GM21723 (cell line): ENCODE measurements at regions not wholly inside any gene's neighbourhood (a gene's known extent, or its start where the extent isn't known, plus 50 kb on each side); places are given as distances from the start of the nearest gene placed in this dataset.
"Not testable (repeated sequence)": the region's sequence is repeated elsewhere in the genome, so short reads cannot be mapped to it uniquely, and the experiment has no call there.

ENCODE experiments used
- ATAC-seq: cut with Tn5 transposase; IDR thresholded peaks from one replicate; pipeline ENCODE4 v1.9.1; 2021; ENCODE audit warnings: mild to moderate bottlenecking, moderate library complexity; ENCODE audit not compliant: unreplicated experiment

GRCh38 chr1:163973586-163973985 lies 585.4 kb upstream of the PBX1 start:
- no peak for ATAC-seq

DNA sequence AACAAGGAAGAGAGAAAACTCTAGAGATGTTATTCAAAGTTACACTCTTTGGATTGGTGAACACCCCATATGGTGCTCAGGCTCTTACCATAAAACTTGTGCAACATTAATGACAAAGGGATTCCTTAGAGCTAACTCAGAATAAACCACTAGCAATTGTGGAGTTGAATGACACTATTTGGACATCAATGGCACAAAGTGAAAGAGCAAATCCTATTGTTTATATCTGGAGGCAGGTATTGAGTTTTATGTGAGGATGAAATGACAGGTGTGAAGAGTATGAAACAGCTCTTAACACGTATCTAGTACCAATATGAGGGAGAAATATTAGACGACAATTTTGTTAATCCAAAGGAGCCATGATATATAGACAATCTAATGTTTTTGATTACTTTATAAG lies 584.9 kb upstream of the PBX1 start:
- ATAC-seq, result no peak

DNA sequence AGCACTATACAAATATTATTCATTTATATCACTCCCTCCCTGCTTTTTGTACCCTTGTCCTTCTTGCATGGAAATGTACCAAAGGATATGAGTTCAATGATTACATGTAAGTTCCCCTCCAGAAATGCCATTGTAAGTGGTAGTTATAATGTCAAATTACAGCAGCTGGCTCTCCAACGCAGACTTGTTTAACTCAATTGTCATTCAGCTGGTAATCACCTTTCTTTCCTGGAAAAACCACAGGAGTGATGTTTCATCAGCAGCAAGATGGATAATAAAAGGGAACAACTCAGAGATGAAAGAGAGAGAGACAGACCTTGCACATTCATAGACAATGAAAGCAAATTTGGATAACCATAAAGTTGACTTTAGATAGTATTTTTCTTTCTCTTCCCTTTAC lies 578.6 kb upstream of the PBX1 start:
- ATAC-seq, result no peak

DNA sequence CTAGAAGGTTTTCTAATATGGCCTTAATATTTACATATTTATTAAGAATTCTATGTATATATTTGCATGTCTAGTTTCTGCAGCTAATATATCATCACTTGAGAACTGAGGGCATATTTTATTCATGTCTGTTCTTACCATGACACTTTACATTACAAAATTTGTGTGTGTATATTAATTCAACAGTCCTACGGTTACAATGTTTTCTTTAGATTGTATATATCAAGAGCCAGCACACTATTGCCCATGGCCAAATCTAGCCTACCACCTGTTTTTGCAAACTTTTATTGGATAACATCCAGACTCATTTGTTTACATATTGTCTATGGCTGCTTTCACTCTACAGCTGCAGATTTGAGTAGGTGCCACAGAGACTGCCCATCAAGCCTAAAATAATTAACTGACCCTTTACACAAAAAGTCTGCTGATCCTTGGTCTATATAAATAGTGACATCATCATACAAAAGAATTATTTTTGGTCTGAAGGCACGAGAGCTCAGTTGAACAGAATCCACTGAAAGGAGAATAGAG lies 577.4 kb upstream of the PBX1 start:
- ATAC-seq, result no peak

DNA sequence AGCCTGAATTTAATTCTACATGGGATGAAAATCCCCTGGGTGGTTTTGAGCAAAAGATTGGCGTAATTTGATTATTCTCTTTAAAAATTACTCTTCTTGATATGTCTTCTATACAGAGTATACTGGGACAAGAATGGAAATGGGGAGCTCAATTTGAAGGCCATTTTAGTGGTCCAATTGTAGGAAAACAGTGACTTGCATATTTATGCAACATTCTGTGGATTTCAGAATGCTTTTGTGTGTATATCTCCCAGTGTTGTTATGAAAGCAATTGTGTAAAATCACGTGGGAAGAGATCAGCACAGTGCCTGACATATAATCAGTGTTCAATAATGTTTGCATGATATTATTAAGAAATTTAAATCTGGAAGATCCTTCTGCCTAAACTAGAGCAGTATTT lies 575.9 kb upstream of the PBX1 start:
- no peak for ATAC-seq

DNA sequence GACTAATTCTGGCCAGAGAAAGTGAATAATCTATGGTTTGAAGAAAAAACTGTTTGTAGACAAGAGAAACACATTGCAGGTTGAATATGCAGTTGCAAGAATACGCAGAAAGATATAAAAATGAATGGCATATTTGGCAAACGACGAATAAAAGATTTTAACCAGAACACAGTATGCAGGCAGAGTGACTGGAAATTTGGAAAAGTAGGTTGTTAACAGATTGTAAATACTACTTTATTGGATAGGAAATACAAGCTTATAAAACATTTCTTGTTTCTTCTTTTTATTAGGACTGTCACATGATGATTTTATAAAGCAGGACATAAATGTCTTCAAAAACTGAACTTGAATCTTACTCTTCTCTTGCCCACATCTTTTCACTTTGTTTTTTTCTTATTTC lies 573.3 kb upstream of the PBX1 start:
- no peak for ATAC-seq

DNA sequence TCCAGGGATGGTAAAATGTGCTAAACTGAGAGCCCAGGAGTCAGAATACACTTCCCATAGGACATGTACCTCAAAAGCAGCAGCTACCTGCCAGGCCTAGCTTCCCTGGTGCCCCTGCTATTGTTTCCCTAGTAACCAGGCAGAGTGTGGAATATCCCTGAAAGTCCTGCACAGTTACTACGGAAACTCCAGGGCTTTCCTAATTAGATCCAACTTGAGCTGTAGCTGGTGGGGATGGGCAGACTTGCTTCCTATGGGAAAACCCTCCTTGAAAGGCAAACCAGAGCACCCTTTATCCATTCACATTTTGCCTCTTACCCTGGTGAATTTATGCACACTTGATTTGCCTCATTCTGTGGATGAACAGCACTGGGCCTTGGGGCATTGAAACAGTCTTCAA lies 559.9 kb upstream of the PBX1 start:
- no peak for ATAC-seq

DNA sequence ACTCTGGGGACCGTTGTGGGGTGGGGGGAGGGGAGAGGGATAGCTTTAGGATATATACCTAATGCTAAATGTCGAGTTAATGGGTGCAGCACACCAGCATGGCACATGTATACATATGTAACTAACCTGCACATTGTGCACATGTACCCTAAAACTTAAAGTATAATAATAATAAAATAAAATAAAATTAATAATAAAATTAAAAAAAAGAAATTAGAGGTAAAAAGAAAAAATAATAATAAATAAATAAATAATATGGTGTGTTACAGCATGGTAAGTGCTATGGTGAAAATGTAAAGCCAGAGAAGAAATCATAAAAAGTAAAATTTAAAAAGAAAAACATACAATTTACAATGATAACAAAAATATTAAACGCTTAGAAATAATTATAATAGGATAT lies 552.8 kb upstream of the PBX1 start:
- not testable (repeated sequence) for ATAC-seq

- no peak for ATAC-seq
These were observed 552.4 kb upstream of the PBX1 start for GRCh38 chr1:164006621-164007020.

- ATAC-seq, result no peak
These were observed 541.7 kb upstream of the PBX1 start for GRCh38 chr1:164017239-164017638.

DNA sequence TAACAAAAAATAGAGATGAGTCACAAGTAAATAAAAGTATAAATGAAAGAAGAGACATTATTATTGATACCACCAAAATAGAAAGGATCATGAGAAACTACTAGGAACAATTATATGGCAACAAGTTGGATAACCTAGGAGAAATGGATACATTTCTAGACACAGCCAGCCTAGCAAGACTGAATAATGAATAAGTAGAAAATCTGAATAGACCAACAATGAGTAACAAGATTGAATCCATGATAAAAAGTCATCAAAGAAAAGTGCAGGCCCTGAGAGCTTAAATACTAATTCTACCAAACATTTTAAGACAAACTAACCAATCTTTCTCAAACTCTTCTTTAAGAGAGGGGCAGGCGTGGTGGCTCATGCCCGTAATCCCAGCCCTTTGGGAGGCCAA lies 538.6 kb upstream of the PBX1 start:
- no peak for ATAC-seq

DNA sequence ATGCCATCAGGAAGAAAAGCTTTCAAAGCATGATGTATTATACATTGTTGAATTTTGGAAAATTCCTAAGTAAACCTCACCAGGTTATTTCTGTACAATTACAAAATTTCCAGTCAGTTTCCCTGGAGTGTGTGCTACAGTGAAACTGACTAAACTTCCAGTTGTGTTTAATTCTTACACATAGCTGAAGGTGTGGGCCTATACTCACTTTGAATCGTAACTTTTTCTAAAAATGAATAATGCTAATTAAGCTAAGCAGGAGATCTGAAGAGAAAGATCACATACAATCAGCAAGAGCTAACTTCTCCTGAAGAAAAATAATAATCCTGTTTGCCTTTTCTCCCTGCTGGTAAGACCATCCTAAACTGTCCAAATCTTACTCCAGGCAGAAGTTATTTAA lies 537.2 kb upstream of the PBX1 start:
- no peak for ATAC-seq

GRCh38 chr1:164033782-164034181 lies 525.2 kb upstream of the PBX1 start:
- ATAC-seq, result no peak

- ATAC-seq, result no peak
These were observed 518.2 kb upstream of the PBX1 start for GRCh38 chr1:164040754-164041153.

- no peak for ATAC-seq
These were observed 507.2 kb upstream of the PBX1 start for GRCh38 chr1:164051782-164052181.

GRCh38 chr1:164054331-164054730 lies 504.7 kb upstream of the PBX1 start:
- no peak for ATAC-seq

DNA sequence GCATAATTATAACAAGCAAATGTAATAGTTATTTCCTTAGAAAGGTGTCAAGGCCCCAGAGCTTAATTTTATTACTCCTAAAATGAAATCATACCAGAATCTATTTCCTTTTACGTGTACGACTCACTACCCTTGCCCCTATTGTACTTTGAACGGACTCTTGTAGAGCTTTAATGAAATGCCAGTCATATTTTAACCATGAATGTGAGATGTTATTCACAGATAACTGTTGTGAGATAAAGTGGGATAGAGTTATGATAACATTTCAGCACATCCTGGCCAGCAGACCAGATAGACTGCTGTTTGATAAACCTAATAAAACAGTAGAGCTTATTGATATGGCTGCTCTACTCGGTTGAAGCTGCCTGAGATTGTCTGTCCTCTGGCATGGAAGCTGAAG lies 500.8 kb upstream of the PBX1 start:
- ATAC-seq, result no peak

GRCh38 chr1:164061528-164061927 lies 497.5 kb upstream of the PBX1 start:
- no peak for ATAC-seq

DNA sequence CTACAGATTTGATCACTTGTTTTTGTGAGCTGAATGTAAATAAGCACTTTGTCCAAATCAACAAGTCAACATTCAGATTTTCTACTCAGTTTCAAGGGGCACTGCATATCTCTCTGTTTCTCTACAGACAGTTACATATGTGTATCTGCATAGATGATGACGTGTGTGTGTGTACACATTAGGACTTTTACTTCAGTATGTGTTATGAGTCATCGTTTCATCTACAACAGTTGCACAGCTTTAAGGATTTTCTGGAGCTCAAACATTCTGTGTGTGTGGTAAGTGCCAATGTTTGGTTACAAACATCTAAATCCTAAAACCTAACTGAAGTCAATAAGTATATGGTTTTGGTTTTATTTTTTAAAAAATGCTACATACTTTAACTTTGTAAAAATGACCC lies 494.5 kb upstream of the PBX1 start:
- ATAC-seq, result no peak

- ATAC-seq, result no peak
These were observed 487.7 kb upstream of the PBX1 start for GRCh38 chr1:164071288-164071687.

DNA sequence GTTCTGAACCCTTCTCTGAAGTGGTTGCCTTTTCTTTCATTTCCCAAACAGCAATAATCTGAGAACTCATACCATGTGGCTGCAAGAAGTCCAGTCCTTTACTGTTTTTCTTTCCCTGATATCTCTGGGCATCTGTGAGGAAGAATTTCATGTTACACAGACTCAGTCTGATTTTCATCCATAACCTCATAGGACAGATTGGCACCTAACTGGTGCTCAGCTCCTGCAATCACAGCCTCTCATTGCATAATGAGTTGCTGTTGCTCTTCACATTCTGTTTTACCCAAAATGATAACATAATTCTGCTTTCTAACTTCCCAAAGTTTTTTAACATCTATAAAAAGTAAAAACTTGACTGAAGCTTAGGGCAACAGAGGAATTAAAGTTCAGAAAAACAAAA lies 472.2 kb upstream of the PBX1 start:
- no peak for ATAC-seq

GRCh38 chr1:164087906-164088453 lies 471.0 kb upstream of the PBX1 start:
- ATAC-seq, result no peak

DNA sequence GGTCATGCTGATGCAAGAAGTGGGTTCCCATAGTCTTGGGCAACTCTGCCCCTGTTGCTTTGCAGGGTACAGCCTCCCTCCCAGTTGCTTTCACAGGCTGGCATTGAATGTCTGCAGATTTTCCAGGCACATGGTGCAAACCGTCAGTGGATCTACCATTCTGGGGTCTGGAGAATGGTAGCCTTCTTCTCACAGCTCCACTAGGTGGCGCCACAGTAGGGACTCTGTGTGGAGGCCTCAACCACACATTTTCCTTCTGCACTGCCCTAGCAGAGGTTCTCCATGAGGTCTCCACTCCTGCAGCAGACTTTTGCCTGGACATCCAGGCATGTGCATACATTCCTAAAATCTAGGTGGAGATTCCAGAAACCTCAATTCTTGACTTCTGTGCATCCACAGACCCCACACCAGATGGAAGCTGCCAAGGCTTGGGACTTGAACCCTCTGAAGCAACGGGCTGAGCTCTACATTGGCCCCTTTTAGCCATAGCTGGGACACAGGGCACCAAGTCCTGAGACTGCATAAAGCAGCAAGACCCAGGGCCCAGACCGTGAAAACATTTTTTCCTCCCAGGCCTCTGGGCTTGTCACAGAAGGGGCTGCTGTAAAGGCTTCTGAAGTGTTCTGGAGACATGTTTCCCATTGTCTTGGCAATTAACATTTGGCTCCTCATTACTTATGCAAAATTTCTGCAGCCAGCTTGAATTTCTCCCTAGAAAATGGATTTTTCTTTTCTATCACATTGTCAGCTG lies 466.2 kb upstream of the PBX1 start:
- no peak for ATAC-seq
